GM12878 (cell line): ENCODE measurements at regions not wholly inside any gene's neighbourhood (a gene's known extent, or its start where the extent isn't known, plus 50 kb on each side); places are given as distances from the start of the nearest gene placed in this dataset.

Experiments
- ATAC-seq: fragments of 200-7000 bp; cut with Tn5 transposase; 3 replicates; pipeline ENCODE4 v1.9.1; 2020; ENCODE audit warnings: mild to moderate bottlenecking, moderate library complexity
- BruUV-seq: library from RNA; stranded (reverse); fragments of 400-500 nt; replicated peaks from 2 replicates; lab custom pipeline; 2021; lab: Mats Ljungman, UMichigan
- CTCF ChIA-PET: fragments of 300-600 bp; sonication (Branson Sonifier 250); formaldehyde crosslinking; extraction: SDS; loops from one replicate; lab custom pipeline; 2021; ENCODE audit warnings: inconsistent platforms; lab: Yijun Ruan, JAX
- POLR2A ChIA-PET: fragments of 350-600 bp; formaldehyde crosslinking; extraction: SDS; loops from one replicate; lab custom pipeline; 2021; ENCODE audit warnings: inconsistent platforms; lab: Charles Lee
- RAD21 ChIA-PET: fragments of 300-600 bp; sonication (Branson Sonifier 250); formaldehyde crosslinking; loops from one replicate; lab custom pipeline; 2023; ENCODE audit warnings: antibody characterized with exemption; ENCODE audit not compliant: unreplicated experiment; lab: Charles Lee
- SMC1A ChIA-PET: fragments of 300-600 bp; sonication (Branson Sonifier 250); formaldehyde crosslinking; loops from one replicate; lab custom pipeline; 2023; ENCODE audit not compliant: unreplicated experiment, uncharacterized antibody; lab: Charles Lee
- DNase-seq: peaks from one replicate; pipeline ENCODE4 v3.0.0-alpha.2; 2011; ENCODE audit warnings: low read depth, low spot score
- FAIRE-seq: peaks from 3 replicates; lab custom pipeline; 2011; peaks lifted over from hg19 to GRCh38; lab: Jason Lieb, UNC
- H2AFZ ChIP-seq: 2 replicates; pipeline ENCODE4 v1.6.0; 2011; ENCODE audit warnings: low read depth, low read length, control low read depth; ENCODE audit not compliant: control insufficient read depth
- H3K27ac ChIP-seq: 2 replicates; pipeline ENCODE4 v1.5.1; 2011; ENCODE audit warnings: control low read depth; ENCODE audit not compliant: control insufficient read depth, insufficient read depth
- H3K27me3 ChIP-seq, 2 experiments: replicated peaks in 1 of 2; 2 replicates each; pipeline versions ENCODE4 v1.6.0 to v1.6.1; 2011; ENCODE audit warnings: low read length in 1 of 2; ENCODE audit not compliant: control insufficient read depth in 2 of 2, insufficient read depth in 2 of 2
- H3K36me3 ChIP-seq, 2 experiments: 2 replicates each; pipeline ENCODE4 v1.5.1; 2011; ENCODE audit warnings: low read length in 1 of 2; ENCODE audit not compliant: control insufficient read depth in 2 of 2, insufficient read depth in 2 of 2
- H3K4me1 ChIP-seq: 2 replicates; pipeline ENCODE4 v1.6.1; 2011; ENCODE audit warnings: mild to moderate bottlenecking, low read length, moderate library complexity, mixed read lengths; ENCODE audit not compliant: control insufficient read depth, insufficient read depth
- H3K4me2 ChIP-seq: 2 replicates; pipeline ENCODE4 v1.6.0; 2011; ENCODE audit warnings: control low read depth; ENCODE audit not compliant: control insufficient read depth, insufficient read depth
- H3K4me3 ChIP-seq: fragments of 200-600 bp; sonication (generic); 2 replicates; pipeline ENCODE4 v1.5.1; 2016
- H3K79me2 ChIP-seq: 2 replicates; pipeline ENCODE4 v1.6.0; 2011; ENCODE audit warnings: low read length; ENCODE audit not compliant: control insufficient read depth, insufficient read depth
- H3K9ac ChIP-seq: 2 replicates; pipeline ENCODE4 v1.8.0; 2011; ENCODE audit warnings: low read length, control low read depth, mixed read lengths; ENCODE audit not compliant: control insufficient read depth, insufficient read depth
- H3K9me3 ChIP-seq: replicated peaks from 3 replicates; pipeline ENCODE4 v1.5.1; 2011; ENCODE audit warnings: mild to moderate bottlenecking, low read length; ENCODE audit not compliant: control insufficient read depth, insufficient read depth
- H4K20me1 ChIP-seq: 2 replicates; pipeline ENCODE4 v1.6.0; 2011; ENCODE audit not compliant: control insufficient read depth, insufficient read depth
- CBFB ChIP-seq: IDR thresholded peaks from 2 replicates; pipeline ENCODE4 v1.6.1; 2016; ENCODE audit warnings: antibody characterized with exemption, low read depth
- EED ChIP-seq: sonication (generic); IDR thresholded peaks from 2 replicates; pipeline ENCODE4 v1.6.1; 2016; ENCODE audit warnings: antibody characterized with exemption, low read depth
- FOS ChIP-seq: IDR thresholded peaks from 3 replicates; pipeline ENCODE4 v1.6.1; 2011; ENCODE audit warnings: borderline replicate concordance; ENCODE audit not compliant: insufficient read length; ENCODE audit errors: extremely low read depth
- FOXM1 ChIP-seq: IDR thresholded peaks from 2 replicates; pipeline ENCODE4 v1.6.1; 2012; ENCODE audit warnings: low read depth, mild to moderate bottlenecking, inconsistent platforms, low read length, moderate library complexity
- LARP7 ChIP-seq: fragments of 450-650 bp; IDR thresholded peaks from 2 replicates; pipeline ENCODE4 v1.6.1; 2017; ENCODE audit warnings: mild to moderate bottlenecking
- WGBS: methylation state at CpG from one replicate; pipeline ENCODE4 v1.1.6; 2016; ENCODE audit warnings: low lambda C conversion rate; ENCODE audit not compliant: insufficient replicate concordance, insufficient coverage; ENCODE audit errors: missing lambda C conversion rate; 5-methylcytosine and 5-hydroxymethylcytosine counted together
- in situ Hi-C: fragments of 300-500 bp; cut with MboI; formaldehyde crosslinking; loops from 9 replicates; pipeline ENCODE4 v1.14.3; 2018; ENCODE audit warnings: mixed read lengths
- intact Hi-C: fragments of 100-400 bp; cut with micrococcal nuclease; formaldehyde crosslinking; loops from one replicate; pipeline ENCODE4 v1.14.2; 2022; ENCODE audit not compliant: unreplicated experiment
- TF ChIP-seq, protein P1 (sequence below): fragments of 450-650 bp; formaldehyde crosslinking; IDR thresholded peaks from 2 replicates; pipeline ENCODE4 v1.5.0; 2022; ENCODE audit warnings: mild to moderate bottlenecking, missing genetic modification characterization
- TF ChIP-seq, protein P2 (sequence below): fragments of 450-650 bp; conservative IDR thresholded peaks from 2 replicates; pipeline ENCODE4 v1.6.1; 2017; ENCODE audit warnings: mild to moderate bottlenecking, moderate library complexity

DNA sequence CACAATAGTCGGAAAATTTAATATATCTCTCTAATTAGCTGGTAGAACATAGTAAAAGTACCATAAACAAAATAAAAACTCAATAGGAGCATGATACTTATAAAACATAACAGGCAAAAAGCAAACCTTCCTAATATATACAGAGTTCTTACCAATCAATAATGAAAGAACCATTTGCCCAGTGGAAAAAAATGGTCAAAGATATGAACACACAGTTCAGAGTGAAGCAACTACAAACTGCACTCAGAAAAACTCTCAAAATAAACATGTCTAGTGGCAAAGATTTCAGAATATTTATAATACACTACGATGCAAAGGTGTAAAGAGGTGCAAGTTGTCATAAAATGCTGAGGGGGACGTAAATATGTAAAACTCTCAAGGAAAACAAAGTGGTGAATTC lies 576.2 kb upstream of the CTNND2 start:
- ChIA-PET SMC1A (interaction anchor here (0.7 kb wide), 1 partner anchor 44 kb away, joined by 3 read pairs; no protein-coding TSS in a partner anchor), RAD21 (no interaction called here), POLR2A (no interaction called here), CTCF (interaction anchor here (0.9 kb wide), 1 partner anchor 8 kb away, joined by 4 read pairs; no protein-coding TSS in a partner anchor)
- Histone ChIP-seq H3K36me3 (no peaks in the 10 kb centered on the region), H3K4me3 (no peak overlapping the region), H2AFZ (no peak overlapping the region), H3K27me3 (no peaks in the 10 kb centered on the region), H3K9ac (no peak overlapping the region), H3K9me3 (no peaks in the 10 kb centered on the region), H3K27ac (no peak overlapping the region), H3K4me1 (no peaks in the 10 kb centered on the region), H4K20me1 (no peaks in the 10 kb centered on the region), H3K79me2 (no peaks in the 10 kb centered on the region), H3K4me2 (no peak overlapping the region)
- intact Hi-C loops (no loop called here), in situ Hi-C loops (no loop called here)
- DNase-seq (no peak), FAIRE-seq (no peak), ATAC-seq (no peak)
- no TSS peak for BruUV-seq
- 14% methylated on average over 3 of the region's 3 CpGs for WGBS
- TF ChIP-seq, protein P1, sequence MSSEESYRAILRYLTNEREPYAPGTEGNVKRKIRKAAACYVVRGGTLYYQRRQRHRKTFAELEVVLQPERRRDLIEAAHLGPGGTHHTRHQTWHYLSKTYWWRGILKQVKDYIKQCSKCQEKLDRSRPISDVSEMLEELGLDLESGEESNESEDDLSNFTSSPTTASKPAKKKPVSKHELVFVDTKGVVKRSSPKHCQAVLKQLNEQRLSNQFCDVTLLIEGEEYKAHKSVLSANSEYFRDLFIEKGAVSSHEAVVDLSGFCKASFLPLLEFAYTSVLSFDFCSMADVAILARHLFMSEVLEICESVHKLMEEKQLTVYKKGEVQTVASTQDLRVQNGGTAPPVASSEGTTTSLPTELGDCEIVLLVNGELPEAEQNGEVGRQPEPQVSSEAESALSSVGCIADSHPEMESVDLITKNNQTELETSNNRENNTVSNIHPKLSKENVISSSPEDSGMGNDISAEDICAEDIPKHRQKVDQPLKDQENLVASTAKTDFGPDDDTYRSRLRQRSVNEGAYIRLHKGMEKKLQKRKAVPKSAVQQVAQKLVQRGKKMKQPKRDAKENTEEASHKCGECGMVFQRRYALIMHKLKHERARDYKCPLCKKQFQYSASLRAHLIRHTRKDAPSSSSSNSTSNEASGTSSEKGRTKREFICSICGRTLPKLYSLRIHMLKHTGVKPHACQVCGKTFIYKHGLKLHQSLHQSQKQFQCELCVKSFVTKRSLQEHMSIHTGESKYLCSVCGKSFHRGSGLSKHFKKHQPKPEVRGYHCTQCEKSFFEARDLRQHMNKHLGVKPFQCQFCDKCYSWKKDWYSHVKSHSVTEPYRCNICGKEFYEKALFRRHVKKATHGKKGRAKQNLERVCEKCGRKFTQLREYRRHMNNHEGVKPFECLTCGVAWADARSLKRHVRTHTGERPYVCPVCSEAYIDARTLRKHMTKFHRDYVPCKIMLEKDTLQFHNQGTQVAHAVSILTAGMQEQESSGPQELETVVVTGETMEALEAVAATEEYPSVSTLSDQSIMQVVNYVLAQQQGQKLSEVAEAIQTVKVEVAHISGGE (CRISPR knock-in tag): no peak
- TF ChIP-seq FOS: no peak
- TF ChIP-seq, protein P2, sequence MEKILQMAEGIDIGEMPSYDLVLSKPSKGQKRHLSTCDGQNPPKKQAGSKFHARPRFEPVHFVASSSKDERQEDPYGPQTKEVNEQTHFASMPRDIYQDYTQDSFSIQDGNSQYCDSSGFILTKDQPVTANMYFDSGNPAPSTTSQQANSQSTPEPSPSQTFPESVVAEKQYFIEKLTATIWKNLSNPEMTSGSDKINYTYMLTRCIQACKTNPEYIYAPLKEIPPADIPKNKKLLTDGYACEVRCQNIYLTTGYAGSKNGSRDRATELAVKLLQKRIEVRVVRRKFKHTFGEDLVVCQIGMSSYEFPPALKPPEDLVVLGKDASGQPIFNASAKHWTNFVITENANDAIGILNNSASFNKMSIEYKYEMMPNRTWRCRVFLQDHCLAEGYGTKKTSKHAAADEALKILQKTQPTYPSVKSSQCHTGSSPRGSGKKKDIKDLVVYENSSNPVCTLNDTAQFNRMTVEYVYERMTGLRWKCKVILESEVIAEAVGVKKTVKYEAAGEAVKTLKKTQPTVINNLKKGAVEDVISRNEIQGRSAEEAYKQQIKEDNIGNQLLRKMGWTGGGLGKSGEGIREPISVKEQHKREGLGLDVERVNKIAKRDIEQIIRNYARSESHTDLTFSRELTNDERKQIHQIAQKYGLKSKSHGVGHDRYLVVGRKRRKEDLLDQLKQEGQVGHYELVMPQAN: no peak
- no peak for TF ChIP-seq CBFB
- TF ChIP-seq FOXM1: no peak
- no peak for TF ChIP-seq LARP7
- TF ChIP-seq EED: no peak
